Activated CD4-positive, CD25-positive, alpha-beta regulatory T cell treated with anti-CD3 and anti-CD28 coated beads, Interleukin-2, amount 50 U/mL, for 72 hours (primary cell): ENCODE measurements at regions not wholly inside any gene's neighbourhood (a gene's known extent, or its start where the extent isn't known, plus 50 kb on each side); places are given as distances from the start of the nearest gene placed in this dataset.

Experiments
- DNase-seq: peaks from one replicate; pipeline ENCODE4 v3.0.0; 2021

GRCh38 chr12:91606662-91607377 is 424.2 kb upstream of the DCN start:
- no peak for DNase-seq

- no peak for DNase-seq
These were observed 422.3 kb upstream of the DCN start for GRCh38 chr12:91604897-91605296.

- DNase-seq: no peak
These were observed 420.4 kb upstream of the DCN start for GRCh38 chr12:91603060-91603459.

- DNase-seq: no peak
These were observed 418.4 kb upstream of the DCN start for GRCh38 chr12:91601054-91601453.

GRCh38 chr12:91594715-91595114 is 412.1 kb upstream of the DCN start:
- no peak for DNase-seq

GRCh38 chr12:91591639-91591987 is 409.0 kb upstream of the DCN start:
- DNase-seq: no peak

- no peak for DNase-seq
These were observed 408.5 kb upstream of the DCN start for GRCh38 chr12:91590966-91591638.

- DNase-seq: no peak
These were observed 406.3 kb upstream of the DCN start for GRCh38 chr12:91588874-91589454.

- DNase-seq: no peak
These were observed 403.4 kb upstream of the DCN start for GRCh38 chr12:91586015-91586414.

- no peak for DNase-seq
These were observed 400.2 kb upstream of the DCN start for GRCh38 chr12:91582811-91583210.

GRCh38 chr12:91579516-91580263 is 397.1 kb upstream of the DCN start:
- DNase-seq: no peak

- no peak for DNase-seq
These were observed 395.2 kb upstream of the DCN start for GRCh38 chr12:91577586-91578539.

- no peak for DNase-seq
These were observed 393.8 kb upstream of the DCN start for GRCh38 chr12:91576432-91576831.

- no peak for DNase-seq
These were observed 393.0 kb upstream of the DCN start for GRCh38 chr12:91575630-91576029.

- DNase-seq: no peak
These were observed 392.4 kb upstream of the DCN start for GRCh38 chr12:91574975-91575374.

- DNase-seq: no peak
These were observed 391.8 kb upstream of the DCN start for GRCh38 chr12:91574391-91574790.

- no peak for DNase-seq
These were observed 390.3 kb upstream of the DCN start for GRCh38 chr12:91572869-91573268.

- no peak for DNase-seq
These were observed 384.5 kb upstream of the DCN start for GRCh38 chr12:91567100-91567485.

GRCh38 chr12:91566328-91567099 is 383.9 kb upstream of the DCN start:
- no peak for DNase-seq

- no peak for DNase-seq
These were observed 383.2 kb upstream of the DCN start for GRCh38 chr12:91565846-91566245.

- no peak for DNase-seq
These were observed 382.6 kb upstream of the DCN start for GRCh38 chr12:91565246-91565645.
